GM23338 (cell line): ENCODE measurements at regions not wholly inside any gene's neighbourhood (a gene's known extent, or its start where the extent isn't known, plus 50 kb on each side); places are given as distances from the start of the nearest gene placed in this dataset.

Experiments
- ATAC-seq: fragments of 200-7000 bp; cut with Tn5 transposase; 3 replicates; pipeline ENCODE4 v1.9.1; 2020
- DNase-seq: peaks from one replicate; pipeline ENCODE4 v3.0.0-alpha.2; 2015; ENCODE audit warnings: low spot score
- H2AFZ ChIP-seq: fragments of 200-600 bp; sonication (generic); 2 replicates; pipeline ENCODE4 v1.8.0; 2016; ENCODE audit warnings: antibody characterized with exemption, mild to moderate bottlenecking, moderate library complexity
- H3F3A ChIP-seq: fragments of 200-600 bp; sonication (generic); replicated peaks from 2 replicates; pipeline ENCODE4 v1.8.0; 2017; ENCODE audit warnings: antibody characterized with exemption, mixed run types, low read depth
- H3K27ac ChIP-seq: fragments of 200-600 bp; sonication (generic); 2 replicates; pipeline ENCODE4 v1.6.1; 2016; ENCODE audit warnings: low read depth
- H3K27me3 ChIP-seq: fragments of 200-600 bp; sonication (generic); 2 replicates; pipeline ENCODE4 v1.8.0; 2016; ENCODE audit warnings: mild to moderate bottlenecking, mixed run types, moderate library complexity; ENCODE audit not compliant: insufficient read depth
- H3K36me3 ChIP-seq: fragments of 200-600 bp; sonication (generic); 2 replicates; pipeline ENCODE4 v1.8.0; 2016; ENCODE audit warnings: mild to moderate bottlenecking; ENCODE audit not compliant: insufficient read depth
- H3K4me1 ChIP-seq: fragments of 200-600 bp; sonication (generic); 2 replicates; pipeline ENCODE4 v1.8.0; 2016; ENCODE audit warnings: mild to moderate bottlenecking, moderate library complexity; ENCODE audit not compliant: insufficient read depth
- H3K4me2 ChIP-seq: fragments of 200-600 bp; sonication (generic); 2 replicates; pipeline ENCODE4 v1.7.1; 2017; ENCODE audit warnings: mixed run types
- H3K4me3 ChIP-seq: fragments of 200-600 bp; sonication (generic); 2 replicates; pipeline ENCODE4 v1.6.1; 2016; ENCODE audit warnings: mixed run types
- H3K79me2 ChIP-seq: fragments of 200-600 bp; sonication (generic); replicated peaks from 2 replicates; pipeline ENCODE4 v1.8.0; 2017; ENCODE audit warnings: mild to moderate bottlenecking; ENCODE audit not compliant: insufficient read depth
- H3K9me2 ChIP-seq: fragments of 200-600 bp; sonication (generic); 2 replicates; pipeline ENCODE4 v1.8.0; 2017; ENCODE audit not compliant: insufficient read depth
- H4K20me1 ChIP-seq: fragments of 200-600 bp; sonication (generic); replicated peaks from 2 replicates; pipeline ENCODE4 v1.8.0; 2017; ENCODE audit warnings: mild to moderate bottlenecking; ENCODE audit not compliant: insufficient read depth
- H3K27ac Mint-ChIP-seq: 2 replicates; pipeline ENCODE4 v1.8.0; 2020; ENCODE audit warnings: inconsistent platforms, mild to moderate bottlenecking, moderate library complexity, mixed read lengths
- H3K27me3 Mint-ChIP-seq: 3 replicates; pipeline ENCODE4 v1.8.0; 2022; ENCODE audit warnings: low read depth, mild to moderate bottlenecking, moderate library complexity, mixed read lengths, inconsistent platforms; ENCODE audit not compliant: insufficient read depth, poor library complexity
- H3K36me3 Mint-ChIP-seq: 3 replicates; pipeline ENCODE4 v1.8.0; 2021; ENCODE audit warnings: low read depth, mild to moderate bottlenecking, inconsistent platforms, moderate library complexity, mixed read lengths
- H3K4me1 Mint-ChIP-seq: 3 replicates; pipeline ENCODE4 v1.8.0; 2020; ENCODE audit warnings: mild to moderate bottlenecking, inconsistent platforms, mixed read lengths
- H3K4me3 Mint-ChIP-seq: 3 replicates; pipeline ENCODE4 v1.8.0; 2021; ENCODE audit warnings: moderate library complexity, mild to moderate bottlenecking, inconsistent platforms, mixed read lengths
- H3K9me3 Mint-ChIP-seq: 3 replicates; pipeline ENCODE4 v1.8.0; 2020; ENCODE audit warnings: moderate library complexity, mild to moderate bottlenecking, inconsistent platforms, mixed read lengths
- CREB1 ChIP-seq: fragments of 250-450 bp; sonication (Bioruptor Pico); IDR thresholded peaks from 2 replicates; pipeline ENCODE4 v1.5.0; 2020; ENCODE audit warnings: low read depth, mild to moderate bottlenecking, moderate library complexity
- CTCF ChIP-seq, 2 experiments: fragments of 200-600 bp in 1 of 2; sonication (generic) in 1 of 2; conservative IDR thresholded peaks; 2 replicates each; pipeline versions ENCODE4 v1.5.1 to v1.6.1; 2016 to 2017; ENCODE audit warnings: antibody characterized with exemption in 2 of 2, low read depth in 2 of 2, mild to moderate bottlenecking in 2 of 2, moderate library complexity in 1 of 2
- EZH2 ChIP-seq: fragments of 200-600 bp; sonication (generic); IDR thresholded peaks from one replicate; pipeline ENCODE4 v1.8.0; 2017; ENCODE audit warnings: antibody characterized with exemption, mild to moderate bottlenecking, low read depth; ENCODE audit not compliant: unreplicated experiment
- EZH2phosphoT487 ChIP-seq: fragments of 200-600 bp; sonication (generic); IDR thresholded peaks from one replicate; pipeline ENCODE4 v1.8.1; 2018; ENCODE audit warnings: antibody characterized with exemption; ENCODE audit not compliant: unreplicated experiment
- JUNB ChIP-seq: IDR thresholded peaks from one replicate; pipeline ENCODE4 v1.6.1; 2016; ENCODE audit warnings: antibody characterized with exemption; ENCODE audit not compliant: unreplicated experiment
- POLR2AphosphoS5 ChIP-seq: IDR thresholded peaks from 2 replicates; pipeline ENCODE4 v1.6.1; 2016; ENCODE audit warnings: antibody characterized with exemption, low read depth
- STAT1 ChIP-seq: IDR thresholded peaks from one replicate; pipeline ENCODE4 v1.6.1; 2016; ENCODE audit warnings: antibody characterized with exemption; ENCODE audit not compliant: unreplicated experiment
- ZNF331 ChIP-seq: fragments of 250-450 bp; sonication (Bioruptor Pico); IDR thresholded peaks from 2 replicates; pipeline ENCODE4 v1.5.0; 2020; ENCODE audit warnings: low read depth, mild to moderate bottlenecking, moderate library complexity
- ZNF462 ChIP-seq: fragments of 250-450 bp; sonication (Bioruptor Pico); IDR thresholded peaks from 2 replicates; pipeline ENCODE4 v1.5.0; 2020; ENCODE audit warnings: mild to moderate bottlenecking, moderate library complexity

GRCh38 chr1:8194481-8195227, 123.3 kb upstream of the SLC45A1 start (continued):
- TF ChIP-seq ZNF462 (CRISPR knock-in tag) (no peak), JUNB (no peak), STAT1 (no peak), ZNF331 (CRISPR knock-in tag) (no peak), EZH2phosphoT487 (no peak), EZH2 (no peak), CREB1 (CRISPR knock-in tag) (no peak), POLR2AphosphoS5 (no peak)

GRCh38 chr1:8193840-8194406, 124.0 kb upstream of the SLC45A1 start:
- H3K4me2 ChIP-seq, result no peak overlapping the region
- peak overlapping the region; percentile 33; the same call in 1 of the 2 replicates for H2AFZ ChIP-seq
- DNase-seq (no peak), ATAC-seq (no peak)
- H4K20me1 ChIP-seq, result no peaks in the 10 kb centered on the region
- H3K4me1 ChIP-seq, result 0 out of 2 replicates have a peak, but pooled peaks cover 3% of the 10 kb centered on the region
- H3K36me3 ChIP-seq, result no peaks in the 10 kb centered on the region
- Mint-ChIP-seq H3K4me1 (peaks cover 14% of the 10 kb centered on the region), H3K4me3 (no peak overlapping the region), H3K9me3 (no peaks in the 10 kb centered on the region), H3K36me3 (no peaks in the 10 kb centered on the region), H3K27me3 (peaks cover 3% of the 10 kb centered on the region), H3K27ac (no peak overlapping the region)
- no peaks in the 10 kb centered on the region for H3K79me2 ChIP-seq
- H3K27me3 ChIP-seq, result no peaks in the 10 kb centered on the region
- H3K27ac ChIP-seq, result no peak overlapping the region
- no peak overlapping the region for H3K4me3 ChIP-seq
- no peak for TF ChIP-seq CTCF (conservative IDR thresholded peaks at IDR 0.05; ENCODE audit: low read depth in 2 of 2)
- no peaks in the 10 kb centered on the region for H3F3A ChIP-seq
- H3K9me2 ChIP-seq, result no peaks in the 10 kb centered on the region
